Trophoblast cell (in vitro differentiated cells and primary cell): ENCODE measurements at regions not wholly inside any gene's neighbourhood (a gene's known extent, or its start where the extent isn't known, plus 50 kb on each side); places are given as distances from the start of the nearest gene placed in this dataset.
A peak's percentile ranks its signal among the peaks of the same experiment; 100 is the strongest.

Experiments
- DNase-seq, 2 donors: peaks; one replicate each; pipeline ENCODE4 v3.0.0-alpha.2; 2016
- H2AFZ ChIP-seq: 2 replicates; pipeline ENCODE4 v1.6.1; 2013; ENCODE audit warnings: low read length, moderate library complexity, mild to moderate bottlenecking; ENCODE audit not compliant: insufficient read depth, poor library complexity
- H2AK5ac ChIP-seq: 2 replicates; pipeline ENCODE4 v1.6.1; 2013; ENCODE audit warnings: mild to moderate bottlenecking, low read length
- H2BK120ac ChIP-seq: 2 replicates; pipeline ENCODE4 v1.6.1; 2013; ENCODE audit warnings: low read length, mild to moderate bottlenecking, moderate library complexity; ENCODE audit not compliant: insufficient read depth, poor library complexity
- H2BK12ac ChIP-seq: 2 replicates; pipeline ENCODE4 v1.6.1; 2013; ENCODE audit warnings: mild to moderate bottlenecking, low read length, moderate library complexity
- H2BK5ac ChIP-seq: 2 replicates; pipeline ENCODE4 v1.6.1; 2013; ENCODE audit warnings: low read length, low read depth, moderate library complexity, mild to moderate bottlenecking; ENCODE audit not compliant: poor library complexity
- H3K14ac ChIP-seq: 2 replicates; pipeline ENCODE4 v1.6.1; 2013; ENCODE audit warnings: mild to moderate bottlenecking, low read length
- H3K18ac ChIP-seq: 2 replicates; pipeline ENCODE4 v1.6.1; 2013; ENCODE audit warnings: mild to moderate bottlenecking, low read length
- H3K23ac ChIP-seq: 2 replicates; pipeline ENCODE4 v1.6.1; 2013; ENCODE audit warnings: low read length
- H3K27ac ChIP-seq: 2 replicates; pipeline ENCODE4 v1.5.1; 2013; ENCODE audit warnings: low read depth, mild to moderate bottlenecking, inconsistent platforms, low read length, moderate library complexity
- H3K27me3 ChIP-seq: 2 replicates; pipeline ENCODE4 v1.6.1; 2013; ENCODE audit warnings: inconsistent platforms, mild to moderate bottlenecking, low read length, moderate library complexity; ENCODE audit not compliant: insufficient read depth
- H3K36me3 ChIP-seq, 2 experiments: 1 replicate in 1 of 2; 2 replicates in 1 of 2; pipeline ENCODE4 v1.6.1; 2013; ENCODE audit warnings: low read length in 2 of 2, mild to moderate bottlenecking in 2 of 2, moderate library complexity in 1 of 2; ENCODE audit not compliant: insufficient read depth in 2 of 2, control insufficient read depth in 1 of 2
- H3K4ac ChIP-seq: 2 replicates; pipeline ENCODE4 v1.6.1; 2013; ENCODE audit warnings: low read depth, mild to moderate bottlenecking, low read length, moderate library complexity
- H3K4me1 ChIP-seq, 2 experiments: 1 replicate in 1 of 2; 2 replicates in 1 of 2; pipeline ENCODE4 v1.6.1; 2013; ENCODE audit warnings: low read length in 2 of 2, mild to moderate bottlenecking in 2 of 2, moderate library complexity in 1 of 2; ENCODE audit not compliant: insufficient read depth in 2 of 2, control insufficient read depth in 1 of 2
- H3K4me2 ChIP-seq: 2 replicates; pipeline ENCODE4 v1.6.1; 2013; ENCODE audit warnings: inconsistent platforms, mild to moderate bottlenecking, low read length, moderate library complexity
- H3K4me3 ChIP-seq: 2 replicates; pipeline ENCODE4 v1.5.1; 2013; ENCODE audit warnings: mild to moderate bottlenecking, low read depth, low read length, inconsistent platforms
- H3K79me1 ChIP-seq: one replicate; pipeline ENCODE4 v1.6.1; 2013; ENCODE audit warnings: low read length
- H3K79me2 ChIP-seq: 2 replicates; pipeline ENCODE4 v1.6.1; 2013; ENCODE audit warnings: low read length, mild to moderate bottlenecking; ENCODE audit not compliant: control insufficient read depth, insufficient read depth, poor library complexity
- H3K9ac ChIP-seq: 2 replicates; pipeline ENCODE4 v1.6.1; 2013; ENCODE audit warnings: mild to moderate bottlenecking, low read length
- H3K9me3 ChIP-seq: 2 replicates; pipeline ENCODE4 v1.6.1; 2013; ENCODE audit warnings: low read depth, mild to moderate bottlenecking, control low read depth, inconsistent platforms, low read length; ENCODE audit not compliant: insufficient read depth
- H4K12ac ChIP-seq: 2 replicates; pipeline ENCODE4 v1.6.1; 2013; ENCODE audit warnings: low read depth, mild to moderate bottlenecking, low read length, moderate library complexity
- H4K8ac ChIP-seq: 2 replicates; pipeline ENCODE4 v1.6.1; 2013; ENCODE audit warnings: low read depth, mild to moderate bottlenecking, low read length, moderate library complexity
- H4K91ac ChIP-seq: one replicate; pipeline ENCODE4 v1.6.1; 2013; ENCODE audit warnings: low read depth, mild to moderate bottlenecking, low read length, moderate library complexity
- WGBS: extraction: QIAGEN DNeasy Blood & Tissue Kit; methylation state at CpG from one replicate; pipeline ENCODE4 v1.1.7; 2013; ENCODE audit warnings: missing lambda C conversion rate; ENCODE audit not compliant: insufficient read length, insufficient coverage; ENCODE audit errors: extremely low coverage; 5-methylcytosine and 5-hydroxymethylcytosine counted together

- no peak overlapping the region for H3K18ac ChIP-seq
- no peak overlapping the region for H3K27ac ChIP-seq
- H2BK120ac ChIP-seq = no peak overlapping the region
- no peak overlapping the region for H3K4ac ChIP-seq
- peak overlapping the region; percentile 71 for H3K4me3 ChIP-seq
- H3K27me3 ChIP-seq = no peaks in the 10 kb centered on the region
- H4K12ac ChIP-seq = peak overlapping the region; percentile 70
- peaks cover 0 to 5% of the 10 kb centered on the region in 2 experiments for H3K4me1 ChIP-seq
- peaks cover 5% of the 10 kb centered on the region for H3K79me2 ChIP-seq
- H4K8ac ChIP-seq = peak overlapping the region; percentile 66
- no peak overlapping the region for H2BK12ac ChIP-seq
- H3K79me1 ChIP-seq = peaks cover 14% of the 10 kb centered on the region
- no peak overlapping the region for H2AFZ ChIP-seq
- H2AK5ac ChIP-seq = no peak overlapping the region
- H3K23ac ChIP-seq = no peak overlapping the region
- H3K9ac ChIP-seq = no peak overlapping the region
- H3K36me3 ChIP-seq = no peaks in the 10 kb centered on the region
- peak overlapping the region; percentile 81 for H3K14ac ChIP-seq
- no peaks in the 10 kb centered on the region for H3K9me3 ChIP-seq
- peak in 1 of 2 donors; percentile 36 for DNase-seq
- peak overlapping the region; percentile 56 for H4K91ac ChIP-seq
- WGBS = no CpG with 5 or more reads among the region's 15 CpGs
- H2BK5ac ChIP-seq = no peak overlapping the region
- H3K4me2 ChIP-seq = peak overlapping the region; percentile 65
Observed at GRCh38 chr6:27178860-27179259, 68.6 kb upstream of the PRSS16 start.

GRCh38 chr6:27183060-27183832, 64.3 kb upstream of the PRSS16 start:
- Histone ChIP-seq H3K4me3 (no peak overlapping the region), H4K12ac (no peak overlapping the region), H3K4ac (no peak overlapping the region), H4K91ac (no peak overlapping the region), H3K36me3 (no peaks in the 10 kb centered on the region), H3K4me1 (peaks cover 2 to 12% of the 10 kb centered on the region in 2 experiments), H3K9me3 (no peaks in the 10 kb centered on the region), H3K27ac (no peak overlapping the region), H3K79me1 (peaks cover 10% of the 10 kb centered on the region), H3K27me3 (no peaks in the 10 kb centered on the region), H2BK120ac (no peak overlapping the region), H2BK5ac (no peak overlapping the region), H3K23ac (no peak overlapping the region), H4K8ac (no peak overlapping the region), H2BK12ac (no peak overlapping the region), H3K18ac (no peak overlapping the region), H2AFZ (no peak overlapping the region), H2AK5ac (no peak overlapping the region), H3K9ac (no peak overlapping the region), H3K4me2 (no peak overlapping the region), H3K79me2 (peaks cover 2% of the 10 kb centered on the region), H3K14ac (no peak overlapping the region)
- WGBS = no CpG with 5 or more reads among the region's 9 CpGs
- no peak for DNase-seq

GRCh38 chr6:27187231-27188060, 60.1 kb upstream of the PRSS16 start:
- Histone ChIP-seq H3K18ac (peak overlapping the region; percentile 7), H3K4ac (no peak overlapping the region), H3K14ac (peak overlapping the region; percentile 32), H3K9me3 (no peaks in the 10 kb centered on the region), H2AK5ac (no peak overlapping the region), H3K27ac (peak overlapping the region; percentile 81), H3K23ac (no peak overlapping the region), H3K27me3 (no peaks in the 10 kb centered on the region), H3K9ac (no peak overlapping the region), H2BK5ac (peak overlapping the region; percentile 66), H3K79me1 (peaks cover 8% of the 10 kb centered on the region), H3K79me2 (no peaks in the 10 kb centered on the region), H2BK12ac (no peak overlapping the region), H3K36me3 (no peaks in the 10 kb centered on the region), H2BK120ac (peak overlapping the region; percentile 35), H3K4me2 (peak overlapping the region; percentile 86), H3K4me3 (peak overlapping the region; percentile 54), H4K91ac (peak overlapping the region; percentile 25), H4K12ac (peak overlapping the region; percentile 11), H3K4me1 (peaks cover 2 to 6% of the 10 kb centered on the region in 2 experiments), H2AFZ (peak overlapping the region; percentile 37), H4K8ac (peak overlapping the region; percentile 72)
- no CpG with 5 or more reads among the region's 13 CpGs for WGBS
- DNase-seq = peak; percentile 17 to 63

- Histone ChIP-seq H3K4me3 (peak overlapping the region; percentile 61), H3K79me1 (peaks cover 8% of the 10 kb centered on the region), H2AFZ (peak overlapping the region; percentile 69), H3K14ac (peak overlapping the region; percentile 79), H2BK12ac (no peak overlapping the region), H4K8ac (peak overlapping the region; percentile 72), H2BK120ac (peak overlapping the region; percentile 35), H3K23ac (no peak overlapping the region), H3K4me1 (peaks cover 2 to 6% of the 10 kb centered on the region in 2 experiments), H4K91ac (peak overlapping the region; percentile 61), H4K12ac (peak overlapping the region; percentile 11), H3K27ac (peak overlapping the region; percentile 81), H3K4me2 (peak overlapping the region; percentile 86), H3K4ac (no peak overlapping the region), H3K79me2 (no peaks in the 10 kb centered on the region), H3K36me3 (no peaks in the 10 kb centered on the region), H2AK5ac (no peak overlapping the region), H2BK5ac (peak overlapping the region; percentile 66), H3K9ac (peak overlapping the region; percentile 60), H3K9me3 (no peaks in the 10 kb centered on the region), H3K27me3 (no peaks in the 10 kb centered on the region), H3K18ac (peak overlapping the region; percentile 7)
- DNase-seq = peak; percentile 73 to 80
- no CpG with 5 or more reads among the region's 33 CpGs for WGBS
Observed at GRCh38 chr6:27188061-27188884, 59.2 kb upstream of the PRSS16 start.
